ENCODE measurements at regions not wholly inside any gene's neighbourhood (a gene's known extent, or its start where the extent isn't known, plus 50 kb on each side); places are given as distances from the start of the nearest gene placed in this dataset.

DNA sequence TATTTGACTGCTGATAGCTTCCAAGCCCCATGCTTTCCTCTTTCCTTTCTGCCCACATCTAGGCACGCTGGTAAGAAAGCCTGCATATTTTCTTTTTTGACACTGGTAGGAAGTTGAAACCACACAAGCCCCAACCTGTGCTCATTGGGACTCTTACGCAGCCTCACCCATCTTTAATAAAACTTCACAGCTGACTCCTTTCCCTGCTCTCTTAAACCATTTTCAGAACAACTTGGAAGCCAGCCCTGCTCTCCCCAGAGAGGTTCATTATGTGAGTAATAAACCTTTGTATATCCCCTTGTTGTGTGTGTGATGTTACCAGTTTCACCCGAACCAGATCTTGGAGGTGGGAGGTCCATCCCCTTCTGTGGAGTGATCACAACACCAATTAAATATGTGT is 268.4 kb downstream of the GPD2 start:
- TF ChIP-seq, protein P1, sequence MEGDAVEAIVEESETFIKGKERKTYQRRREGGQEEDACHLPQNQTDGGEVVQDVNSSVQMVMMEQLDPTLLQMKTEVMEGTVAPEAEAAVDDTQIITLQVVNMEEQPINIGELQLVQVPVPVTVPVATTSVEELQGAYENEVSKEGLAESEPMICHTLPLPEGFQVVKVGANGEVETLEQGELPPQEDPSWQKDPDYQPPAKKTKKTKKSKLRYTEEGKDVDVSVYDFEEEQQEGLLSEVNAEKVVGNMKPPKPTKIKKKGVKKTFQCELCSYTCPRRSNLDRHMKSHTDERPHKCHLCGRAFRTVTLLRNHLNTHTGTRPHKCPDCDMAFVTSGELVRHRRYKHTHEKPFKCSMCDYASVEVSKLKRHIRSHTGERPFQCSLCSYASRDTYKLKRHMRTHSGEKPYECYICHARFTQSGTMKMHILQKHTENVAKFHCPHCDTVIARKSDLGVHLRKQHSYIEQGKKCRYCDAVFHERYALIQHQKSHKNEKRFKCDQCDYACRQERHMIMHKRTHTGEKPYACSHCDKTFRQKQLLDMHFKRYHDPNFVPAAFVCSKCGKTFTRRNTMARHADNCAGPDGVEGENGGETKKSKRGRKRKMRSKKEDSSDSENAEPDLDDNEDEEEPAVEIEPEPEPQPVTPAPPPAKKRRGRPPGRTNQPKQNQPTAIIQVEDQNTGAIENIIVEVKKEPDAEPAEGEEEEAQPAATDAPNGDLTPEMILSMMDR (IDR thresholded peaks at IDR 0.05), result no peak
- no peak for TF ChIP-seq EZH2 (IDR thresholded peaks at IDR 0.05; ENCODE audit: borderline replicate concordance, insufficient read depth, low read depth, low read length, poor library complexity, severe bottlenecking)

Data from B cell (primary cell).